SW480 (cell line): ENCODE measurements at regions not wholly inside any gene's neighbourhood (a gene's known extent, or its start where the extent isn't known, plus 50 kb on each side); places are given as distances from the start of the nearest gene placed in this dataset.

Experiments
- DNase-seq: peaks from one replicate; pipeline ENCODE4 v3.0.0-alpha.2; 2016; ENCODE audit warnings: low spot score

GRCh38 chr16:64648282-64648681 is 473.6 kb downstream of the CDH11 start:
- no peak for DNase-seq

DNA sequence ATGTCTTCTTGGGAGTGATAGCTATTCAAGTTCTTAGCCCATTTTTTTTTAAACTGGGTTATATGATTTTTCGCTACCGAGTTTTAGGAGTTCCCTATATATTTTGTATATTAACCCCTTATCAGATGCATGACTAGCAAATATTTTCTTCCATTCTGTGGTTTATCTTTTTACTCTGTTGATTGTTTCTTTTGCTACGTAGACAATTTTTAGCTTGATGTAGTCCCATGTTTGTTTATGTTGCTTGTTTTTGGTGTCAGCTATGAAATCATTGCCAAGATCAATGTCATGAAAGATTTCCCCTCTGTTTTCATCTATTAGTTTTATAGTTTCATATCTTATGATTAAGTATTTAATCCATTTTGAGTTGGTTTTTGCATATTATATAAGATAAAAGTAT is 480.5 kb downstream of the CDH11 start:
- no peak for DNase-seq

GRCh38 chr16:64638766-64639165 is 483.1 kb downstream of the CDH11 start:
- no peak for DNase-seq

- DNase-seq: no peak
Observed at GRCh38 chr16:64629622-64630021, 492.2 kb downstream of the CDH11 start.

DNA sequence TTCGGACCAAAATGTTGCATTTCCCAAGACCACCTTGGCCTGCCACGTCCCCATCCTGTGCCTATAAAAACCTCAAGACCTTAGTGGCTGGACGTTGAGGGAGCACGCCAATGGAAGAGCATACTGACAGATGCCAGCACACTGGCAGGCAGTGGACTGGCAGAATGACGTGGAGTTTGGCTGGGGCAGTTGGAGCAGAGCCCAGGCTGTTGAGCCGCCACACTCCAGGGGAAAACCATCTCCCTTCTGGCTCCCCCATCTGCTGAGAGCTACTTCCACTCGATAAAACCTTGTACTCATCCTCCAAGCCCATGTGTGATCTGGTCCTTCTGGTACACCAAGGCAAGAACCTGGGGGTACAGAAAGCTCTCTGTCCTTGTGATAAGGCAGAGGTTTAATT is 494.1 kb downstream of the CDH11 start:
- no peak for DNase-seq

GRCh38 chr16:64627288-64627687 is 494.6 kb downstream of the CDH11 start:
- DNase-seq: no peak

- DNase-seq: no peak
Observed at GRCh38 chr16:64626776-64627175, 495.1 kb downstream of the CDH11 start.

DNA sequence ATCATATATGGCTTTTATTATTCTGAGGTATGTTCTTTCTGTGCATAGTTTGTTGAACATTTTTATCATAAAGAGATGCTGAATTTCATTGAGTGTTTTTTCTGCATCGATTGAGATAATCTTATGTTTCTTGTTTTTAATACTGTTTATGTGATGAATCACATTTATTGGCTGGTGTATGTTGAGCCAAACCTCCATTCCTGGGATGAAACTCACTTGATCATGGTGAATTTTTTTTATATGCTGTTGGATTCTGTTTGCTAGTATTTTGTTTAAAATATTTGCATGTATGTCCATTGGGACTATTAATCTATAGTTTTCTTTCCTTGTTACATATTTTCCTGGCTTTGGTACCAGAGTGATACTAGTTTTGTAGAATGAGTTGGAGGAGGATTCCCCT is 500.2 kb downstream of the CDH11 start:
- no peak for DNase-seq

GRCh38 chr16:64617836-64618476 is 503.9 kb downstream of the CDH11 start:
- DNase-seq: no peak

DNA sequence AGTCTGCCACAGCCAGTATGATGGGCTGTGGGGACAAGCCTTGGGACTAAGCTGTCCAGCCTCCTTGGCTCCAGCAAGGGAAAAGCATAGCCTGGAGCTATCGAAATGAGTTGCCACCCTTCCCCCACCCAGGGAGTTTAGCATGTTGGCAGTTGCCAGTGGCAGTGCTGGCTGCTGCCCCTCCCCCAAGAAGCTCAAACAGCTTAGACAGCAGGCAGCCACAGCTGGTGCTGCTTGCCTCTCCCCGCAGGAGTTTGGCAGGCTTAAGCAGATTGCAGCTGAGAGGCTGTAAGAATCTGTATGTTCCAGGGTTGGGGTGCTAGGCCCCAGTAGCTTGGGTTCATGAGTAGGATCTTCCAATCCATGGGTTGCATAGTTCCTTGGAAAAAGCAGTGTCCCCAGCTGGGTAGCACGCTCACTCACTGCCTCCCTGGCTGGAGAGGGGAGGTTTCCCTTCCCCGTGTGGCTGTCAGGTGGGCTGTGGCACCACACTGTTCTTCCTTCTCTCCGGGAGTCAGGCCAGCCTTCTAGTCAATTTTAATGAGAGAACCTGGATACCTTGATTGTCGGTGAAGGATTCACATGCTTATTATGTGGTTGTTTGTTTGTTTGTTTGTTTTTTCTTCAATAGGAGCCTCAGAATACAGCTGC is 506.1 kb downstream of the CDH11 start:
- DNase-seq: no peak

GRCh38 chr16:64596196-64596595 is 525.7 kb downstream of the CDH11 start:
- no peak for DNase-seq

GRCh38 chr16:64590513-64590912 is 531.4 kb downstream of the CDH11 start:
- DNase-seq: no peak

GRCh38 chr16:64589836-64590235 is 532.0 kb downstream of the CDH11 start:
- no peak for DNase-seq

GRCh38 chr16:64586781-64587180 is 535.1 kb downstream of the CDH11 start:
- no peak for DNase-seq

- DNase-seq: no peak
Observed at GRCh38 chr16:64585367-64585766, 536.5 kb downstream of the CDH11 start.

GRCh38 chr16:64580558-64580957 is 541.3 kb downstream of the CDH11 start:
- DNase-seq: no peak

GRCh38 chr16:64579712-64580111 is 542.2 kb downstream of the CDH11 start:
- DNase-seq: no peak

GRCh38 chr16:64545768-64546167 is 576.1 kb downstream of the CDH11 start:
- no peak for DNase-seq

DNA sequence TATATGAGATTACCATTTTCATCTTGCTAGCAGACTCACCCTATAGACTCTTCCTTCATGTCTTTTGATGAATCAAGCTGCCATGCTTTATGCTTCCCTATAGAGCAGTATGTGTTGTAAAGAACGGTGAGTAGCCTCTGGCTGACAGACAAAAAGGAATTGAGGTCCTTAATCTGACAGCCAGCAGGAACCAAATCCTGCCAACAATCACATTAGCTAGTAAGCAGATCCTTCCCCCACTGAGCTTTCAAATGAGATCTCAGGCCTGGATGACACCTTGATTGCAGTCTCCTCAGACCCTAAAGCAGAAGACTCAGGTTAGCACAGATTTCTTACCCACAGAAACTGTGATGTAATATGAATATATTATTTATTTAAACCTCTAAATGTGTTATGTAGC is 577.0 kb downstream of the CDH11 start:
- no peak for DNase-seq

DNA sequence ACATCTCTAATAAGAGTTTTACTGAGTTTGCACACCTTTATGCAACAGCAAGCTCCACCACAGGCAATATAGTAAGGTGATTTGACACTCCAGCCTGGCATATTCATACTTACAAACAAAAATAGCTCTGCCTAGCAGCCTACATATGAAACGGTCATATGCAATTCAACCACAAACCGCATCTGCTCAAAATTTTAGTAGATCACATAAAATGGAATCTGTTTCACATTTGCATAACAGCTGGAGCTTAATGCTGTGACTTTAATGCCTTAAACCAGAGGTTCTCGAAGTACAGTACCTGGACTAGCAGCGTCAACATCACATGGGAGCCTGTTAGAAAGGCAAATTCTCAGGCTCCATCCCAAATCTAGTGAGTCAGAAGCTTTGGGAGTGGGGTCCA is 578.4 kb downstream of the CDH11 start:
- no peak for DNase-seq

DNA sequence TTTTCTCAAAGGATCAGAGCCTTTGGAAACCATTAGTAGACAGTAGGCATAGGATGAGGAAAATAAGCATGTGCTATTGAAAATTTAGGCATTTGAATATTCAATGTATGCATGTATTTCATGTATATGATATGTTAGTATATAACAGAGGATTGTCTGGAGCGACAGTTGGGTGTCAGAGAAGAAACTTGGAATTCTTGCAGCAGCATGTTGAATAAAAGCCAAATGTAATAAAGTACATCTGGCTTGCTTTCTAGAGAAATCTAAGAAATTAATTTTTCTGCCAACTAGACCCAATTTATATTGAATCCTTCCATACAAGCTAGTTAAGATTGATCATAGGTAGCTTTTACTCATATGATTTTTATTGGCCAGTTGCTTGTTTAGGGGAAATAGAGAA is 578.8 kb downstream of the CDH11 start:
- DNase-seq: no peak

DNA sequence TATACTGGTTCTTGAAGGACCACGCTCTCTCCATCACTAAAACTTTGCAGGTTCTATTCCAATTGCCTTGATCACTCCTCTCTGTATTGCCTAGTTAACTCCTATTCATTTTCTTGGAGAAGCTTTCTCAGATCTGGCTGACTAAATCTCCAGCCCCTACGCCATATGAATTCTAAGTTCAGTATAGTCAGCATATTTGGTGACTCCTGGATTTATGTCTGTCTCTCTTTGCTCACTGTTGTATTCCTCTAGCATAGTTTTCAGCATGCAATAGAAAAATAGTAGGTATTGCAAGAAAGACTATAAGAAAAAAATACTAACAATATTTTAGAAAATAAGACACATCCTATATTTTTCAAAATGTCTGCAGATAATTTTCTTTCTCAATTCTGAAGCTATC is 579.7 kb downstream of the CDH11 start:
- no peak for DNase-seq

- DNase-seq: no peak
Observed at GRCh38 chr16:64541621-64542020, 580.2 kb downstream of the CDH11 start.

DNA sequence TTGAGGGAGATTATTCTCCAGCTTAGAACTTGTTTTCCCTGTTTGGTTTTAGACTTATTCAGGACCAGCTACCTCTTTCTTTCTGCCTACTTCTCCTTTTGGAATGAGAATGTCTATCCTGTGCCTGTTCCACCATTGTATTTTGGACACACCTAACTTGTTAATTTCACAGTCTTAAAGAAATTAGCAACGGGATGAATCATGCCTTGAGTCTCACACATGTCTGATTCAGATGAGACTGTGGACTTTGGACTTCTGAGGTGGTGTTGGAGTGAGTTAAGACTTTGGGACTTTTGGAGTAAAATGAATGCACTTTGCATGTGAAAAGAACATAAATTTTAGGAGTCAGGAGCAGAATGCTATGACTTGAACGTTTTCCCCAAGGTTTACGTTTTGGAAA is 581.4 kb downstream of the CDH11 start:
- no peak for DNase-seq
